RWPE2 (cell line): ENCODE measurements at regions not wholly inside any gene's neighbourhood (a gene's known extent, or its start where the extent isn't known, plus 50 kb on each side); places are given as distances from the start of the nearest gene placed in this dataset.
A peak's percentile ranks its signal among the peaks of the same experiment; 100 is the strongest.

ENCODE experiments used
- ATAC-seq: fragments of 200-7000 bp; cut with Tn5 transposase; 3 replicates; pipeline ENCODE4 v1.9.1; 2021; ENCODE audit warnings: low read depth
- DNase-seq: peaks from one replicate; pipeline ENCODE4 v3.0.0-alpha.2; 2020; ENCODE audit warnings: low spot score
- H3K27ac ChIP-seq: fragments of 450-650 bp; 2 replicates; pipeline ENCODE4 v1.5.1; 2017; ENCODE audit warnings: mild to moderate bottlenecking; ENCODE audit not compliant: poor library complexity, severe bottlenecking
- H3K27me3 ChIP-seq: fragments of 250-450 bp; sonication (Bioruptor Pico); 2 replicates; pipeline ENCODE4 v1.5.1; 2021; ENCODE audit warnings: mild to moderate bottlenecking, moderate library complexity; ENCODE audit not compliant: insufficient read depth, poor library complexity, severe bottlenecking
- H3K36me3 ChIP-seq: fragments of 250-450 bp; sonication (Bioruptor Pico); 2 replicates; pipeline ENCODE4 v1.5.1; 2020; ENCODE audit warnings: low read depth, mild to moderate bottlenecking, moderate library complexity
- H3K4me1 ChIP-seq: fragments of 250-450 bp; sonication (Bioruptor Pico); 2 replicates; pipeline ENCODE4 v1.5.1; 2021; ENCODE audit warnings: mild to moderate bottlenecking, moderate library complexity; ENCODE audit not compliant: insufficient read depth, poor library complexity, severe bottlenecking
- H3K4me3 ChIP-seq: fragments of 250-450 bp; sonication (Bioruptor Pico); 2 replicates; pipeline ENCODE4 v1.5.1; 2021; ENCODE audit warnings: mild to moderate bottlenecking, moderate library complexity; ENCODE audit not compliant: severe bottlenecking
- H3K9me3 ChIP-seq: fragments of 250-450 bp; sonication (Bioruptor Pico); 2 replicates; pipeline ENCODE4 v1.5.1; 2021; ENCODE audit warnings: mild to moderate bottlenecking, moderate library complexity; ENCODE audit not compliant: severe bottlenecking
- TF ChIP-seq, protein P1 (sequence below): fragments of 450-650 bp; IDR thresholded peaks from one replicate; pipeline ENCODE4 v1.5.1; 2017; ENCODE audit warnings: mild to moderate bottlenecking, moderate library complexity; ENCODE audit not compliant: poor library complexity, severe bottlenecking

DNA sequence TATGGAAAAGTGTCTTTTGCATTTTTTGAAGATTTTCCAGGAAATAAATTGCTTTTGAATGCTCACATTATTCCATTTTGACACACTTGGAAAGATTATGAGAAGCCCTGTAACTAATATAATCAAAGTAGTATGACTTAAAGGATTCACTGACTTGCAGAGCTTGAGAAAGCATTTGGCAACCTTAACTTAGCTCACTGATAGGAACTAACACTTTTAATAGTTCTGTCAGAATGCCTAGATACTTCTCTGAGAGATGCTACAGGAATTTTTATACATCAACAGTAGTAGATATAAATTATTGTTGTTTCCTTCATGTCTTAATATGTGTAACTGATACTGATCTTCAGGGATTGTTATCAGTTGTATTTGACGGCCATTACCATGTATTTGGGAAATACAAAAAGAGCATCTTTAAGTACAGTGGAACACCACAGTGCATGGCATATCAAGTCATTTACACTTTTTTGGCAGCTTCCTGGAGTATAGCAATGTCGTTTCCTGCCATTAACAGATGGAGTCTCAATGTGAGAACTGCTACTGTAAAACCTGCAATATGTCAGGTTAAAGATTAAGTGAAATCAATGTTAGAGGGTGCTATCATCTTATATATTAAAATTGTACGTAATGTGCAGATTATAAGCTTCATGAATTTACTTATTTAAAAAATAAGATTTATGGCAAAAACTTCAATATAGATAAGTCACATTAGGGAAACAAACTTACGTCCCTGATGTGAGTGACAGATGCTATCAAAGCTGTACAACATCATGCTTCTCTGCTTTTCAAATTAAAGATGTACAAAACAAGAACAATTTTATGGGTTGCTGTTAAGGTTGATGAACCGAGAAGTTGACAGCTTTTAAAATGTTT is 1159.8 kb upstream of the MIR17HG start:
- no peaks in the 10 kb centered on the region for H3K9me3 ChIP-seq
- H3K36me3 ChIP-seq, result no peaks in the 10 kb centered on the region
- H3K4me1 ChIP-seq, result no peaks in the 10 kb centered on the region
- no peak for DNase-seq
- no peak for ATAC-seq
- H3K4me3 ChIP-seq, result no peak overlapping the region
- TF ChIP-seq, protein P1, sequence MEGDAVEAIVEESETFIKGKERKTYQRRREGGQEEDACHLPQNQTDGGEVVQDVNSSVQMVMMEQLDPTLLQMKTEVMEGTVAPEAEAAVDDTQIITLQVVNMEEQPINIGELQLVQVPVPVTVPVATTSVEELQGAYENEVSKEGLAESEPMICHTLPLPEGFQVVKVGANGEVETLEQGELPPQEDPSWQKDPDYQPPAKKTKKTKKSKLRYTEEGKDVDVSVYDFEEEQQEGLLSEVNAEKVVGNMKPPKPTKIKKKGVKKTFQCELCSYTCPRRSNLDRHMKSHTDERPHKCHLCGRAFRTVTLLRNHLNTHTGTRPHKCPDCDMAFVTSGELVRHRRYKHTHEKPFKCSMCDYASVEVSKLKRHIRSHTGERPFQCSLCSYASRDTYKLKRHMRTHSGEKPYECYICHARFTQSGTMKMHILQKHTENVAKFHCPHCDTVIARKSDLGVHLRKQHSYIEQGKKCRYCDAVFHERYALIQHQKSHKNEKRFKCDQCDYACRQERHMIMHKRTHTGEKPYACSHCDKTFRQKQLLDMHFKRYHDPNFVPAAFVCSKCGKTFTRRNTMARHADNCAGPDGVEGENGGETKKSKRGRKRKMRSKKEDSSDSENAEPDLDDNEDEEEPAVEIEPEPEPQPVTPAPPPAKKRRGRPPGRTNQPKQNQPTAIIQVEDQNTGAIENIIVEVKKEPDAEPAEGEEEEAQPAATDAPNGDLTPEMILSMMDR, result no peak
- no peaks in the 10 kb centered on the region for H3K27me3 ChIP-seq
- no peak overlapping the region for H3K27ac ChIP-seq

DNA sequence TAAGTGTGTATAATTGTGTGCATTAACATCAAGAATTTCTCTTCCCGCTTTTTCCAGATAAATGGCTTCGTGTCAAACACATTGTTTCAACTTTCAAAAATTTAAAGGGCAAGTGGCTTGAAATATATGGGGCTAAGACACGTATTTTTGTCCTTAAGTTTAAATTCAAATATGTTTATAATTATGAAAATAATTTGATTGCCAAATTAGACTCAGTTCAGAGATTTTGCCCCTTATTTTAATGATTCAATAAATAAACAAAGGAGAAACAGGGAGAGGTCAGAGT is 1159.2 kb upstream of the MIR17HG start:
- Histone ChIP-seq H3K36me3 (no peaks in the 10 kb centered on the region), H3K4me3 (no peak overlapping the region), H3K9me3 (no peaks in the 10 kb centered on the region), H3K27ac (no peak overlapping the region), H3K4me1 (no peaks in the 10 kb centered on the region), H3K27me3 (no peaks in the 10 kb centered on the region)
- no peak for ATAC-seq
- DNase-seq, result no peak
- TF ChIP-seq, protein P1, result no peak

DNA sequence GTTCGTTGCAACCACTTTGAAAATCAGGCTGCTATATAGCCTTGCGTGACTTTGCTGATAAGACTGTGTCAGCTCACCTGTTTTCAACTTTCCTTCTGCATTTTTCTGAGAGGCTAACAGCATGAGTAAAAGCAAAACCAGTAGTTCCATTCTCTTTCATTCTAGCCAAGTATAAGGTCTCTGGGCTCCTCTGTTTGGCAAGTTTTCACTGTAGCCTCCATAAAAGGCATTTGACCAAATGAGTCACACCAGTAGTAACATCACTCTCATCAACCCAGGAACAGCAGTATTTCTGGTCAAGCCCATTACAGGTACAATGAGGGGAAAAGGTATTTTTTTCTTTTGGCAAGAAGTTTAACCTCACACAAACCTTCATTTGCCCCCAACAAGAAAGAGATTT is 1149.8 kb upstream of the MIR17HG start:
- Histone ChIP-seq H3K27me3 (no peaks in the 10 kb centered on the region), H3K27ac (no peak overlapping the region), H3K4me1 (no peaks in the 10 kb centered on the region), H3K4me3 (no peak overlapping the region), H3K9me3 (peaks cover 4% of the 10 kb centered on the region), H3K36me3 (no peaks in the 10 kb centered on the region)
- ATAC-seq (peak; percentile 49; the same call in 2 of the 3 replicates), DNase-seq (no peak)
- TF ChIP-seq, protein P1, result no peak

DNA sequence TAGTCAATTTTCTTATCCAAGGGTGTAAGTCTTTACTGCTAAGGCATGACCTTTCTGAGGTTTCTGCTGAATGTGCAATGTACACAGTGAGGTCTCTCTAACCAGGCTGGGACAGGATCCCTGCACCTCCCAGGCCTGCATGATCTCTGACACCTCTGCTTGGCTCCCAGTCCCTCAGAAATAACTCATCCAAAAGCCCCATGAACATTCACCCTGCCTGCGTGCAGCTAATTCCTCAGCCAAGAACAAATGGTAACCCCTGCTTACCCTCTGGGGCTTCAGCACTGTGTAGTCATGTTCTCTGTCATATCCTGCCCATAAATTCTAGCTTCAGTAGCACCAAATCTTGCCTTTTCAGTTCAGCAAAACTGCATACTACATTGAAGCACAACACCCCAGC is 1146.3 kb upstream of the MIR17HG start:
- DNase-seq (no peak), ATAC-seq (peak; percentile 70)
- Histone ChIP-seq H3K27me3 (no peaks in the 10 kb centered on the region), H3K4me3 (no peak overlapping the region), H3K4me1 (peaks cover 12% of the 10 kb centered on the region), H3K36me3 (no peaks in the 10 kb centered on the region), H3K27ac (no peak overlapping the region), H3K9me3 (peaks cover 7% of the 10 kb centered on the region)
- TF ChIP-seq, protein P1, result no peak
